ENCODE measurements at regions not wholly inside any gene's neighbourhood (a gene's known extent, or its start where the extent isn't known, plus 50 kb on each side); places are given as distances from the start of the nearest gene placed in this dataset.

- Histone ChIP-seq H3K9ac (ENCODE audit: low read length) (no peak overlapping the region), H3K36me3 (ENCODE audit: low read depth, low read length) (no peaks in the 10 kb centered on the region), H3K4me3 (ENCODE audit: low read length) (no peak overlapping the region), H3K4me2 (ENCODE audit: low read length) (no peak overlapping the region), H3K4me1 (ENCODE audit: insufficient read depth, low read length) (peaks cover 10% of the 10 kb centered on the region), H3K9me3 (ENCODE audit: low read length) (no peaks in the 10 kb centered on the region), H2AFZ (ENCODE audit: low read length) (no peak overlapping the region), H3K79me2 (ENCODE audit: low read length) (no peaks in the 10 kb centered on the region), H3F3A (ENCODE audit: low read length, unreplicated experiment) (no peaks in the 10 kb centered on the region), H4K20me1 (ENCODE audit: low read length) (no peaks in the 10 kb centered on the region), H3K27me3 (ENCODE audit: low read length) (no peaks in the 10 kb centered on the region), H3K27ac (ENCODE audit: low read length) (no peak overlapping the region), H3K9me2 (replicated peaks; ENCODE audit: low read length) (no peaks in the 10 kb centered on the region)
- ChIA-PET CTCF (no interaction called here), POLR2A (ENCODE audit: unreplicated experiment) (no interaction called here)
- ATAC-seq (no peak), DNase-seq (no peak)
- TF ChIP-seq EZH2phosphoT487 (IDR thresholded peaks at IDR 0.05; ENCODE audit: borderline replicate concordance, low read length) (no peak), CTCF (conservative IDR thresholded peaks at IDR 0.05; ENCODE audit: low read depth, low read length) (no peak), EZH2 (IDR thresholded peaks at IDR 0.05; ENCODE audit: low read length, unreplicated experiment) (no peak)
- intact Hi-C loops (cut with micrococcal nuclease), result no loop called here
- BruUV-seq (replicated peaks), result no TSS peak
Observed at GRCh38 chr4:134018846-134019245, 182.7 kb downstream of the PABPC4L start.

- no peaks in the 10 kb centered on the region for H3K27me3 ChIP-seq (ENCODE audit: low read length)
- peak overlapping the region; percentile 8; the same call in 1 of the 2 replicates for H3K4me2 ChIP-seq (ENCODE audit: low read length)
- H4K20me1 ChIP-seq (ENCODE audit: low read length), result no peaks in the 10 kb centered on the region
- BruUV-seq (replicated peaks), result no TSS peak
- ATAC-seq (peak; percentile 98), DNase-seq (peak; percentile 58)
- intact Hi-C loops (cut with micrococcal nuclease), result no loop called here
- POLR2A ChIA-PET (ENCODE audit: unreplicated experiment), result no interaction called here
- CTCF ChIA-PET, result no interaction called here
- H3K9ac ChIP-seq (ENCODE audit: low read length), result no peak overlapping the region
- no peaks in the 10 kb centered on the region for H3K9me2 ChIP-seq (replicated peaks; ENCODE audit: low read length)
- H3K4me3 ChIP-seq (ENCODE audit: low read length), result no peak overlapping the region
- H3K27ac ChIP-seq (ENCODE audit: low read length), result no peak overlapping the region
- H3K4me1 ChIP-seq (ENCODE audit: insufficient read depth, low read length), result peaks cover 8% of the 10 kb centered on the region
- no peaks in the 10 kb centered on the region for H3K79me2 ChIP-seq (ENCODE audit: low read length)
- no peak overlapping the region for H2AFZ ChIP-seq (ENCODE audit: low read length)
- no peaks in the 10 kb centered on the region for H3K9me3 ChIP-seq (ENCODE audit: low read length)
- TF ChIP-seq CTCF (conservative IDR thresholded peaks at IDR 0.05; ENCODE audit: low read depth, low read length) (no peak), EZH2 (IDR thresholded peaks at IDR 0.05; ENCODE audit: low read length, unreplicated experiment) (no peak), EZH2phosphoT487 (IDR thresholded peaks at IDR 0.05; ENCODE audit: borderline replicate concordance, low read length) (no peak)
- H3F3A ChIP-seq (ENCODE audit: low read length, unreplicated experiment), result no peaks in the 10 kb centered on the region
- H3K36me3 ChIP-seq (ENCODE audit: low read depth, low read length), result no peaks in the 10 kb centered on the region
Observed at GRCh38 chr4:134001057-134001456, 200.5 kb downstream of the PABPC4L start.

GRCh38 chr4:133997436-133997835, 204.2 kb downstream of the PABPC4L start:
- POLR2A ChIA-PET (ENCODE audit: unreplicated experiment), result no interaction called here
- no peaks in the 10 kb centered on the region for H3K36me3 ChIP-seq (ENCODE audit: low read depth, low read length)
- H3K4me2 ChIP-seq (ENCODE audit: low read length), result no peak overlapping the region
- no peak overlapping the region for H3K9ac ChIP-seq (ENCODE audit: low read length)
- intact Hi-C loops (cut with micrococcal nuclease), result no loop called here
- no peaks in the 10 kb centered on the region for H4K20me1 ChIP-seq (ENCODE audit: low read length)
- no peaks in the 10 kb centered on the region for H3F3A ChIP-seq (ENCODE audit: low read length, unreplicated experiment)
- CTCF ChIA-PET, result no interaction called here
- no peak overlapping the region for H3K4me3 ChIP-seq (ENCODE audit: low read length)
- DNase-seq (peak; percentile 2), ATAC-seq (no peak)
- H3K9me3 ChIP-seq (ENCODE audit: low read length), result no peaks in the 10 kb centered on the region
- H2AFZ ChIP-seq (ENCODE audit: low read length), result no peak overlapping the region
- no peaks in the 10 kb centered on the region for H3K27me3 ChIP-seq (ENCODE audit: low read length)
- no TSS peak for BruUV-seq (replicated peaks)
- H3K27ac ChIP-seq (ENCODE audit: low read length), result no peak overlapping the region
- TF ChIP-seq EZH2 (IDR thresholded peaks at IDR 0.05; ENCODE audit: low read length, unreplicated experiment) (no peak), EZH2phosphoT487 (IDR thresholded peaks at IDR 0.05; ENCODE audit: borderline replicate concordance, low read length) (no peak), CTCF (conservative IDR thresholded peaks at IDR 0.05; ENCODE audit: low read depth, low read length) (no peak)
- H3K9me2 ChIP-seq (replicated peaks; ENCODE audit: low read length), result no peaks in the 10 kb centered on the region
- H3K79me2 ChIP-seq (ENCODE audit: low read length), result no peaks in the 10 kb centered on the region
- H3K4me1 ChIP-seq (ENCODE audit: insufficient read depth, low read length), result peaks cover 8% of the 10 kb centered on the region

Data from PC-3 (cell line).